ENCODE measurements at regions not wholly inside any gene's neighbourhood (a gene's known extent, or its start where the extent isn't known, plus 50 kb on each side); places are given as distances from the start of the nearest gene placed in this dataset.

GRCh38 chr12:126139355-126139754, 1074.1 kb downstream of the AACS start:
- no peak for DNase-seq

GRCh38 chr12:126144603-126145002, 1079.4 kb downstream of the AACS start:
- no peak for DNase-seq

- no peak for DNase-seq
These were observed 1082.1 kb downstream of the AACS start for GRCh38 chr12:126147321-126147720.

- DNase-seq = no peak
These were observed 1091.8 kb downstream of the AACS start for GRCh38 chr12:126156806-126157574.

- DNase-seq = no peak
These were observed 1092.3 kb downstream of the AACS start for GRCh38 chr12:126157575-126157966.

- no peak for DNase-seq
These were observed 1093.9 kb downstream of the AACS start for GRCh38 chr12:126159139-126159538.

- no peak for DNase-seq
These were observed 1095.7 kb downstream of the AACS start for GRCh38 chr12:126160912-126161311.

GRCh38 chr12:126163984-126164383, 1098.7 kb downstream of the AACS start:
- DNase-seq = no peak

GRCh38 chr12:126171937-126172559, 1106.8 kb downstream of the AACS start:
- no peak for DNase-seq

GRCh38 chr12:126182619-126183236, 1117.5 kb downstream of the AACS start:
- DNase-seq = no peak

- DNase-seq = no peak
These were observed 1119.8 kb downstream of the AACS start for GRCh38 chr12:126185025-126185424.

GRCh38 chr12:126189856-126190255, 1124.6 kb downstream of the AACS start:
- no peak for DNase-seq

- no peak for DNase-seq
These were observed 1126.0 kb downstream of the AACS start for GRCh38 chr12:126191031-126191891.

- no peak for DNase-seq
These were observed 1126.7 kb downstream of the AACS start for GRCh38 chr12:126191949-126192348.

- no peak for DNase-seq
These were observed 1128.0 kb downstream of the AACS start for GRCh38 chr12:126193190-126193589.

GRCh38 chr12:126196263-126196662, 1131.0 kb downstream of the AACS start:
- DNase-seq = no peak

- no peak for DNase-seq
These were observed 1133.3 kb downstream of the AACS start for GRCh38 chr12:126198516-126198915.

GRCh38 chr12:126198966-126199692, 1133.9 kb downstream of the AACS start:
- no peak for DNase-seq

- DNase-seq = no peak
These were observed 1136.8 kb downstream of the AACS start for GRCh38 chr12:126201981-126202537.

- no peak for DNase-seq
These were observed 1139.1 kb downstream of the AACS start for GRCh38 chr12:126204326-126204725.

- DNase-seq = no peak
These were observed 1144.8 kb downstream of the AACS start for GRCh38 chr12:126210026-126210425.

GRCh38 chr12:126210448-126210847, 1145.2 kb downstream of the AACS start:
- DNase-seq = no peak

All from CD4-positive, alpha-beta T cell treated with Interleukin-4 for 4 hours (primary cell).